SK-N-MC (cell line): ENCODE measurements at regions not wholly inside any gene's neighbourhood (a gene's known extent, or its start where the extent isn't known, plus 50 kb on each side); places are given as distances from the start of the nearest gene placed in this dataset.

Experiments
- EZH2 ChIP-seq: fragments of 200-600 bp; sonication (generic); IDR thresholded peaks from one replicate; pipeline ENCODE4 v1.6.1; 2017; ENCODE audit warnings: antibody characterized with exemption
- FOXP2 ChIP-seq: optimal IDR thresholded peaks from 2 replicates; pipeline ENCODE3; 2011; ENCODE audit warnings: mild to moderate bottlenecking, moderate library complexity; ENCODE audit not compliant: insufficient read depth; ENCODE audit errors: extremely low read length, control extremely low read depth
- POLR2AphosphoS5 ChIP-seq: IDR thresholded peaks from 2 replicates; pipeline ENCODE4 v1.6.1; 2012; ENCODE audit warnings: mild to moderate bottlenecking, low read depth, low read length, borderline replicate concordance

- TF ChIP-seq FOXP2 (no peak), POLR2AphosphoS5 (no peak), EZH2 (no peak)
Observed at GRCh38 chr2:62296034-62296831, 100.3 kb downstream of the B3GNT2 start.
